Calu3 (cell line): ENCODE measurements at regions not wholly inside any gene's neighbourhood (a gene's known extent, or its start where the extent isn't known, plus 50 kb on each side); places are given as distances from the start of the nearest gene placed in this dataset.

Experiments used
- BruUV-seq: library from RNA; stranded (reverse); fragments of 400-500 nt; replicated peaks from 2 replicates; lab custom pipeline; 2021; lab: Mats Ljungman, UMichigan
- CTCF ChIA-PET: fragments of 300-600 bp; sonication (Branson Sonifier 250); formaldehyde crosslinking; loops from one replicate; lab custom pipeline; 2022; ENCODE audit warnings: antibody characterized with exemption; lab: Charles Lee
- DNase-seq: peaks from one replicate; pipeline ENCODE4 v3.0.0; 2022
- H3K27ac Mint-ChIP-seq: one replicate; pipeline ENCODE4 v1.8.0; 2022; ENCODE audit warnings: mixed read lengths; ENCODE audit not compliant: unreplicated experiment
- H3K27me3 Mint-ChIP-seq: one replicate; pipeline ENCODE4 v1.8.0; 2022; ENCODE audit warnings: mixed read lengths; ENCODE audit not compliant: unreplicated experiment
- H3K36me3 Mint-ChIP-seq: one replicate; pipeline ENCODE4 v1.8.0; 2022; ENCODE audit warnings: mild to moderate bottlenecking, moderate library complexity, mixed read lengths; ENCODE audit not compliant: insufficient read depth, unreplicated experiment
- H3K4me1 Mint-ChIP-seq: one replicate; pipeline ENCODE4 v1.8.0; 2022; ENCODE audit warnings: mild to moderate bottlenecking, low read depth, mixed read lengths; ENCODE audit not compliant: unreplicated experiment
- H3K4me3 Mint-ChIP-seq: one replicate; pipeline ENCODE4 v1.8.0; 2022; ENCODE audit warnings: mild to moderate bottlenecking, low read depth, moderate library complexity, mixed read lengths; ENCODE audit not compliant: unreplicated experiment
- H3K9me3 Mint-ChIP-seq: one replicate; pipeline ENCODE4 v1.8.0; 2022; ENCODE audit warnings: low read depth, mixed read lengths; ENCODE audit not compliant: unreplicated experiment
- CTCF ChIP-seq: fragments of 200-600 bp; IDR thresholded peaks from one replicate; pipeline ENCODE4 v1.8.0; 2022; ENCODE audit warnings: antibody characterized with exemption; ENCODE audit not compliant: unreplicated experiment
- intact Hi-C: fragments of 100-400 bp; cut with micrococcal nuclease; formaldehyde crosslinking; loops from one replicate; pipeline ENCODE4 v1.10.0; 2022; ENCODE audit not compliant: unreplicated experiment

DNA sequence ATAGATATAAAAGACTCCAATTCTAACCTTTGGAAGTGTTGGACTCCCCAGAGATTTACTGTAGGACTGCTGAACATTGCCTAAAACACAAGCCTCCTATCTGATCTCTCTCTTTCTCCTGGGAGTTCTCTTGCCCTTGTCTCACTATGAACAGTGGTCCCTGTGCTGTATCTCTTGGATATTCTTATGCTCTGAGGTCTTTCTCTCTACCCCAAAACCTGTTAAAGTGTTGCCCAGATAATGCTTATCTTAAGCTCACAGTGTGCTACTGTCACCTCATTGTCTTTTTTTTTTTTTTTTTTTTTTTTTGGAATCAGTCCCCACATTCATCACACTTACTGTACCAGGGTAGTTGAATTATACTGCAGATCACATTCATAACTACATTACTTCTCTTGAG lies 131.0 kb upstream of the CBLB start:
- no TSS peak for BruUV-seq
- no peaks in the 10 kb centered on the region for H3K4me1 Mint-ChIP-seq
- CTCF ChIA-PET, result no interaction called here
- intact Hi-C loops, result no loop called here
- H3K4me3 Mint-ChIP-seq, result no peak overlapping the region
- H3K36me3 Mint-ChIP-seq, result no peaks in the 10 kb centered on the region
- H3K27me3 Mint-ChIP-seq, result no peaks in the 10 kb centered on the region
- peak overlapping the region; percentile 41 for H3K27ac Mint-ChIP-seq
- DNase-seq, result no peak
- TF ChIP-seq CTCF, result no peak
- no peaks in the 10 kb centered on the region for H3K9me3 Mint-ChIP-seq

GRCh38 chr3:106001923-106002322 lies 133.1 kb upstream of the CBLB start:
- no peak for DNase-seq
- H3K4me3 Mint-ChIP-seq, result no peak overlapping the region
- H3K4me1 Mint-ChIP-seq, result no peaks in the 10 kb centered on the region
- no peaks in the 10 kb centered on the region for H3K36me3 Mint-ChIP-seq
- no peaks in the 10 kb centered on the region for H3K9me3 Mint-ChIP-seq
- H3K27me3 Mint-ChIP-seq, result no peaks in the 10 kb centered on the region
- BruUV-seq, result no TSS peak
- intact Hi-C loops, result no loop called here
- no peak for TF ChIP-seq CTCF
- CTCF ChIA-PET, result no interaction called here
- H3K27ac Mint-ChIP-seq, result no peak overlapping the region

DNA sequence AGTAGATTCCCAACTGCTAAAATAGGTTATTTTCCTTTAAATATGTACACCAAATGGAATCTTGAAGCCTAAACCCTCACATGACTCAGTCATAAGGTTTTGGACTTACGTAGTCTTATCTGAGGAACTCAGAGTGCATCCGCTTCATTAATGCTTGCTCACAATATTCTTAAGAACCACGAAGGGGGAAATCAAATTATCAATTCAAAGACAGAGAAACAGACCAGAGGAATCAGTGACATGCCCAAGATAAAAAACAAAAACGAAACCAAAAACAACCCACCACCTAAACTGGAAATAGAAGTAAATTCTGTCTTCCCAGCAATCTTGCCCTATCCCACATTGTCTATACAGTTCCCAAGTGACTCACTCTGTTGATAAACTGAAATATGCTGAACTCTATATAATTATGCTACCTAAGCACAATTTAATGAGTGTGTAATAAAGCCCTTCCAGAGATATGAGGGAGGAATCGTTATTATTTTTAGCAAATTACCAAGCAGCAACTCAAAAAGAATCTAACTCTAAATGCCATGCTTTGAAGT lies 135.4 kb upstream of the CBLB start:
- no TSS peak for BruUV-seq
- H3K27me3 Mint-ChIP-seq, result no peaks in the 10 kb centered on the region
- DNase-seq, result no peak
- H3K36me3 Mint-ChIP-seq, result no peaks in the 10 kb centered on the region
- H3K4me3 Mint-ChIP-seq, result peak overlapping the region; percentile 53
- H3K9me3 Mint-ChIP-seq, result no peaks in the 10 kb centered on the region
- intact Hi-C loops, result no loop called here
- no peak overlapping the region for H3K27ac Mint-ChIP-seq
- no peaks in the 10 kb centered on the region for H3K4me1 Mint-ChIP-seq
- CTCF ChIA-PET, result no interaction called here
- TF ChIP-seq CTCF, result no peak

DNA sequence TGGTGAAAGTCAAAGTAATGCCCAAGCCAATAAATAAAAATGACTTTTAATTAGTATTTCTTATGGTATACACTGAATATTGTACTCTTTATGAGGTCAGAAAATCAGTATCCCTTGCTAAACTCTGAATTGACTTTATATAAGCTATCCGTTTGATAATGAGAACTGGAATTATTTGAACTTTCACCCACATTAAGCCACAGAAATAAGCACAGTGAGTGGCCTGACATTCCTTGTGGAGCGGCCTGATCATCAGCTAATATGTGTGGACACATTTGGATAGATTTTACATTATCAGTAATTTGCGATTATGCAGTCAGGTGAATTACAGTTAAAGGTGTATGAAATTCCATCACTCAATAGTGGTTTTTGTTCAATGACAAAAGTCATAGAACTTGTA lies 136.0 kb upstream of the CBLB start:
- no peak overlapping the region for H3K4me3 Mint-ChIP-seq
- DNase-seq, result no peak
- intact Hi-C loops, result no loop called here

More for the DNA sequence above, 136.0 kb upstream of the CBLB start:
- no TSS peak for BruUV-seq
- Mint-ChIP-seq H3K36me3 (no peaks in the 10 kb centered on the region), H3K4me1 (no peaks in the 10 kb centered on the region), H3K27ac (no peak overlapping the region), H3K27me3 (no peaks in the 10 kb centered on the region), H3K9me3 (no peaks in the 10 kb centered on the region)
- CTCF ChIA-PET, result no interaction called here
- TF ChIP-seq CTCF, result no peak
